Trophoblast cell (in vitro differentiated cells and primary cell): ENCODE measurements at regions not wholly inside any gene's neighbourhood (a gene's known extent, or its start where the extent isn't known, plus 50 kb on each side); places are given as distances from the start of the nearest gene placed in this dataset.

Experiments used
- DNase-seq, 2 donors: peaks; one replicate each; pipeline ENCODE4 v3.0.0-alpha.2; 2016
- H2AFZ ChIP-seq: 2 replicates; pipeline ENCODE4 v1.6.1; 2013; ENCODE audit warnings: low read length, moderate library complexity, mild to moderate bottlenecking; ENCODE audit not compliant: insufficient read depth, poor library complexity
- H2AK5ac ChIP-seq: 2 replicates; pipeline ENCODE4 v1.6.1; 2013; ENCODE audit warnings: mild to moderate bottlenecking, low read length
- H2BK120ac ChIP-seq: 2 replicates; pipeline ENCODE4 v1.6.1; 2013; ENCODE audit warnings: low read length, mild to moderate bottlenecking, moderate library complexity; ENCODE audit not compliant: insufficient read depth, poor library complexity
- H2BK12ac ChIP-seq: 2 replicates; pipeline ENCODE4 v1.6.1; 2013; ENCODE audit warnings: mild to moderate bottlenecking, low read length, moderate library complexity
- H2BK5ac ChIP-seq: 2 replicates; pipeline ENCODE4 v1.6.1; 2013; ENCODE audit warnings: low read length, low read depth, moderate library complexity, mild to moderate bottlenecking; ENCODE audit not compliant: poor library complexity
- H3K14ac ChIP-seq: 2 replicates; pipeline ENCODE4 v1.6.1; 2013; ENCODE audit warnings: mild to moderate bottlenecking, low read length
- H3K18ac ChIP-seq: 2 replicates; pipeline ENCODE4 v1.6.1; 2013; ENCODE audit warnings: mild to moderate bottlenecking, low read length
- H3K23ac ChIP-seq: 2 replicates; pipeline ENCODE4 v1.6.1; 2013; ENCODE audit warnings: low read length
- H3K27ac ChIP-seq: 2 replicates; pipeline ENCODE4 v1.5.1; 2013; ENCODE audit warnings: low read depth, mild to moderate bottlenecking, inconsistent platforms, low read length, moderate library complexity
- H3K27me3 ChIP-seq: 2 replicates; pipeline ENCODE4 v1.6.1; 2013; ENCODE audit warnings: inconsistent platforms, mild to moderate bottlenecking, low read length, moderate library complexity; ENCODE audit not compliant: insufficient read depth
- H3K36me3 ChIP-seq, 2 experiments: 1 replicate in 1 of 2; 2 replicates in 1 of 2; pipeline ENCODE4 v1.6.1; 2013; ENCODE audit warnings: low read length in 2 of 2, mild to moderate bottlenecking in 2 of 2, moderate library complexity in 1 of 2; ENCODE audit not compliant: insufficient read depth in 2 of 2, control insufficient read depth in 1 of 2
- H3K4ac ChIP-seq: 2 replicates; pipeline ENCODE4 v1.6.1; 2013; ENCODE audit warnings: low read depth, mild to moderate bottlenecking, low read length, moderate library complexity
- H3K4me1 ChIP-seq, 2 experiments: 1 replicate in 1 of 2; 2 replicates in 1 of 2; pipeline ENCODE4 v1.6.1; 2013; ENCODE audit warnings: low read length in 2 of 2, mild to moderate bottlenecking in 2 of 2, moderate library complexity in 1 of 2; ENCODE audit not compliant: insufficient read depth in 2 of 2, control insufficient read depth in 1 of 2
- H3K4me2 ChIP-seq: 2 replicates; pipeline ENCODE4 v1.6.1; 2013; ENCODE audit warnings: inconsistent platforms, mild to moderate bottlenecking, low read length, moderate library complexity
- H3K4me3 ChIP-seq: 2 replicates; pipeline ENCODE4 v1.5.1; 2013; ENCODE audit warnings: mild to moderate bottlenecking, low read depth, low read length, inconsistent platforms
- H3K79me1 ChIP-seq: one replicate; pipeline ENCODE4 v1.6.1; 2013; ENCODE audit warnings: low read length
- H3K79me2 ChIP-seq: 2 replicates; pipeline ENCODE4 v1.6.1; 2013; ENCODE audit warnings: low read length, mild to moderate bottlenecking; ENCODE audit not compliant: control insufficient read depth, insufficient read depth, poor library complexity
- H3K9ac ChIP-seq: 2 replicates; pipeline ENCODE4 v1.6.1; 2013; ENCODE audit warnings: mild to moderate bottlenecking, low read length
- H3K9me3 ChIP-seq: 2 replicates; pipeline ENCODE4 v1.6.1; 2013; ENCODE audit warnings: low read depth, mild to moderate bottlenecking, control low read depth, inconsistent platforms, low read length; ENCODE audit not compliant: insufficient read depth
- H4K12ac ChIP-seq: 2 replicates; pipeline ENCODE4 v1.6.1; 2013; ENCODE audit warnings: low read depth, mild to moderate bottlenecking, low read length, moderate library complexity
- H4K8ac ChIP-seq: 2 replicates; pipeline ENCODE4 v1.6.1; 2013; ENCODE audit warnings: low read depth, mild to moderate bottlenecking, low read length, moderate library complexity
- H4K91ac ChIP-seq: one replicate; pipeline ENCODE4 v1.6.1; 2013; ENCODE audit warnings: low read depth, mild to moderate bottlenecking, low read length, moderate library complexity
- WGBS: extraction: QIAGEN DNeasy Blood & Tissue Kit; methylation state at CpG from one replicate; pipeline ENCODE4 v1.1.7; 2013; ENCODE audit warnings: missing lambda C conversion rate; ENCODE audit not compliant: insufficient read length, insufficient coverage; ENCODE audit errors: extremely low coverage; 5-methylcytosine and 5-hydroxymethylcytosine counted together

DNA sequence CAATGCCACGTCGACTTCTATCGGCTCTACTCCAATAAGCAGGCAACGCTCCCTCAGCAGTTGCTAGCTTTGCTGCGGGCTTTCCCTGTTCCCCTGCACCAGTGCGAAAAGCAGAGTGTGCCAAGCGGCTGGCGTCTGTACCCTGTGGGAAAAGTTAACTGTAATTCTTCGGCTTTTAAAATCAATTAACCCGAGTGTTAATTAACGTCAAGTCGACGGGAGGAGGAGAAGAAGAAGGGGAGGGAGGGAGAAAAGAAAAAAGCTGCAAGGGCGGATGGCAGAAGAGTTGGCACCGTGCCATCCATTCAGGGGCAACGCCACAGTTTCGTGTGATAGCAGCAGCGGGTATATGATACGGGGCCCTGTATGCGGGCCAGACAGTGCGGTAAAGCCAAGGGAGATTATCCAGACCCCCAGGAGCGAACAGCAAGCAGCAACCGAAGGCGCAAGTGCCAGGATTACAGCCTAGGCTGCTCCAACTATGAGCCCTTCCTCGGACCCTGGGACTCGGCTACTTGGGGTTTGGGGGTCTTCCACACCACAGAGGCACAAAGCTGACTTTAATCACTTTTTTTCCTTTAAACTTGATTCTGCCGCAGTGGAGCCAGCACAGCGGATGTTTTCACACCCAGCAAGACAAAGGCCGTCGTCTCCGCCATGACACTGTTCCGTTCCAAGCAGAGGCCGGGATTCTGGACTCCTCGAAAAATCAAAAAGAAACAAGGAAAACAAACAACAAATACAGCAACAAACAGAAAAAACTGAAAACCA, 253.8 kb upstream of the PMFBP1 start:
- no peaks in the 10 kb centered on the region for H3K4me1 ChIP-seq

GRCh38 chr16:72424757-72425156, 252.8 kb upstream of the PMFBP1 start:
- Histone ChIP-seq H3K79me1 (no peaks in the 10 kb centered on the region), H3K4me2 (no peak overlapping the region), H3K4ac (no peak overlapping the region), H3K9ac (no peak overlapping the region), H3K27ac (no peak overlapping the region), H3K4me1 (no peaks in the 10 kb centered on the region), H2BK5ac (no peak overlapping the region), H2AFZ (no peak overlapping the region), H4K12ac (no peak overlapping the region), H4K8ac (no peak overlapping the region), H3K18ac (no peak overlapping the region), H3K4me3 (no peak overlapping the region), H3K14ac (no peak overlapping the region), H4K91ac (no peak overlapping the region), H3K23ac (no peak overlapping the region), H3K27me3 (no peaks in the 10 kb centered on the region), H2BK120ac (no peak overlapping the region), H3K9me3 (no peaks in the 10 kb centered on the region), H3K36me3 (peaks cover 2 to 5% of the 10 kb centered on the region in 2 experiments), H2BK12ac (no peak overlapping the region), H2AK5ac (no peak overlapping the region), H3K79me2 (no peaks in the 10 kb centered on the region)
- DNase-seq, result no peak
- WGBS, result no CpG with 5 or more reads among the region's 7 CpGs

More for the DNA sequence above, 253.8 kb upstream of the PMFBP1 start:
- Histone ChIP-seq H2AK5ac (no peak overlapping the region), H3K4ac (no peak overlapping the region), H2AFZ (no peak overlapping the region), H3K79me1 (no peaks in the 10 kb centered on the region), H4K12ac (no peak overlapping the region), H3K18ac (no peak overlapping the region), H2BK12ac (no peak overlapping the region), H3K9me3 (no peaks in the 10 kb centered on the region), H3K79me2 (no peaks in the 10 kb centered on the region), H3K27me3 (no peaks in the 10 kb centered on the region), H3K27ac (no peak overlapping the region), H4K8ac (no peak overlapping the region), H2BK120ac (no peak overlapping the region), H3K36me3 (peaks cover 2 to 5% of the 10 kb centered on the region in 2 experiments), H3K14ac (no peak overlapping the region), H4K91ac (no peak overlapping the region), H3K23ac (no peak overlapping the region), H3K9ac (no peak overlapping the region), H3K4me2 (no peak overlapping the region), H2BK5ac (no peak overlapping the region), H3K4me3 (no peak overlapping the region)
- no CpG with 5 or more reads among the region's 34 CpGs for WGBS
- no peak for DNase-seq

GRCh38 chr16:72422308-72422897, 250.4 kb upstream of the PMFBP1 start:
- H2AK5ac ChIP-seq, result no peak overlapping the region
- H3K79me1 ChIP-seq, result no peaks in the 10 kb centered on the region
- H3K4me1 ChIP-seq, result no peaks in the 10 kb centered on the region
- H2BK5ac ChIP-seq, result no peak overlapping the region
- no peaks in the 10 kb centered on the region for H3K27me3 ChIP-seq
- H3K27ac ChIP-seq, result no peak overlapping the region
- H3K14ac ChIP-seq, result no peak overlapping the region
- no peak overlapping the region for H3K9ac ChIP-seq
- DNase-seq, result no peak
- H2AFZ ChIP-seq, result no peak overlapping the region
- H2BK12ac ChIP-seq, result no peak overlapping the region
- H3K4me3 ChIP-seq, result no peak overlapping the region
- H4K12ac ChIP-seq, result no peak overlapping the region
- no peaks in the 10 kb centered on the region for H3K9me3 ChIP-seq
- H4K91ac ChIP-seq, result no peak overlapping the region
- WGBS, result no CpG with 5 or more reads among the region's 1 CpG
- H3K36me3 ChIP-seq, result peaks cover 2 to 5% of the 10 kb centered on the region in 2 experiments
- no peak overlapping the region for H4K8ac ChIP-seq
- no peak overlapping the region for H3K4ac ChIP-seq
- no peak overlapping the region for H3K23ac ChIP-seq
- no peak overlapping the region for H2BK120ac ChIP-seq
- H3K79me2 ChIP-seq, result no peaks in the 10 kb centered on the region
- H3K4me2 ChIP-seq, result no peak overlapping the region
- H3K18ac ChIP-seq, result no peak overlapping the region

DNA sequence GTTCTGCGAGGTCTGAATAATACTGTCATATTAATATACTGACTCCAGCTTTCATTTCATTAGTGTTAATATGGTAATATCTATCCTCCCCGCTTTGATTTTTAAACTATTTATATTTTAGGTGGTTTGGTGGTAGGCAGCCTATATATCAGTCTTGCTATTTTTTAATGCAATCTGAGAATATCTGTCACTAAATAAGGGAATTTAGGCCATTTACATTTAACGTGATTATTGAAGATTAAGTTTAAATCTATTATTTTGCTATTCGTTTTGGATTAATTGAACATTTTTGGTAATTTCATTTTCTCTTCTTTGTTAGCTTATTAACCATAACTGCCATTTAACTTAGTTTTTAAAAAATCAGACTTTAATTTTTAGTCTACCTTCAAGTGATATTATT, 247.7 kb upstream of the PMFBP1 start:
- H2BK12ac ChIP-seq, result no peak overlapping the region
- H3K27ac ChIP-seq, result no peak overlapping the region
- no peak overlapping the region for H3K4me3 ChIP-seq
- H4K12ac ChIP-seq, result no peak overlapping the region
- no peak for DNase-seq
- no peak overlapping the region for H2BK5ac ChIP-seq
- no peak overlapping the region for H3K18ac ChIP-seq
- no peak overlapping the region for H2BK120ac ChIP-seq
- no peak overlapping the region for H3K23ac ChIP-seq
- no peak overlapping the region for H3K4ac ChIP-seq
- H3K9ac ChIP-seq, result no peak overlapping the region
- no peaks in the 10 kb centered on the region for H3K4me1 ChIP-seq
- H2AFZ ChIP-seq, result no peak overlapping the region
- H3K36me3 ChIP-seq, result no peaks in the 10 kb centered on the region
- no peaks in the 10 kb centered on the region for H3K79me1 ChIP-seq
- no peaks in the 10 kb centered on the region for H3K79me2 ChIP-seq
- H3K27me3 ChIP-seq, result no peaks in the 10 kb centered on the region
- no peak overlapping the region for H4K8ac ChIP-seq
- H2AK5ac ChIP-seq, result no peak overlapping the region
- no peaks in the 10 kb centered on the region for H3K9me3 ChIP-seq
- no peak overlapping the region for H4K91ac ChIP-seq
- no peak overlapping the region for H3K14ac ChIP-seq
- WGBS, result no CpG with 5 or more reads among the region's 4 CpGs
- H3K4me2 ChIP-seq, result no peak overlapping the region
